ENCODE measurements at regions not wholly inside any gene's neighbourhood (a gene's known extent, or its start where the extent isn't known, plus 50 kb on each side); places are given as distances from the start of the nearest gene placed in this dataset.

DNA sequence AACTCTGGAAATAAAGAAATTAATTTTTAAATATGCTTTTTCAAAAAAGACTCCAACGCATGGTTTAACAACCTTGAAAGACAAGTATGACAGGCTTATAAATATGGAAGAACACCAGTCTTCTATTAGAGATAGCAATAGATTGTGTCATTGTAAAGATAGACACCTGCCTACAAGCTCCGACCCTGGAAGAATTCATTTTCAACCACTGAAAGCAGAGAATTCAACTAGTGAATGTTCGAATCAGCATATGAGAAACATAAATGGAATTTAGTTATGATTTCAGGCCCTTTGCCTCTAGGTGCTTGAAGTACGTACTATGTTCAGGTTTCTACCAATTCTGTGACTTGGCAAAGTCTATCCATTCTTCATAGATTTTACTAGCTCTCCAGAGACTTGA lies 244.5 kb downstream of the DPY19L2 start:
- H3K4me3 ChIP-seq: no peak overlapping the region
- no peak for DNase-seq
- no peaks in the 10 kb centered on the region for H3K36me3 ChIP-seq (ENCODE audit: low read depth)
- TF ChIP-seq, protein P1, sequence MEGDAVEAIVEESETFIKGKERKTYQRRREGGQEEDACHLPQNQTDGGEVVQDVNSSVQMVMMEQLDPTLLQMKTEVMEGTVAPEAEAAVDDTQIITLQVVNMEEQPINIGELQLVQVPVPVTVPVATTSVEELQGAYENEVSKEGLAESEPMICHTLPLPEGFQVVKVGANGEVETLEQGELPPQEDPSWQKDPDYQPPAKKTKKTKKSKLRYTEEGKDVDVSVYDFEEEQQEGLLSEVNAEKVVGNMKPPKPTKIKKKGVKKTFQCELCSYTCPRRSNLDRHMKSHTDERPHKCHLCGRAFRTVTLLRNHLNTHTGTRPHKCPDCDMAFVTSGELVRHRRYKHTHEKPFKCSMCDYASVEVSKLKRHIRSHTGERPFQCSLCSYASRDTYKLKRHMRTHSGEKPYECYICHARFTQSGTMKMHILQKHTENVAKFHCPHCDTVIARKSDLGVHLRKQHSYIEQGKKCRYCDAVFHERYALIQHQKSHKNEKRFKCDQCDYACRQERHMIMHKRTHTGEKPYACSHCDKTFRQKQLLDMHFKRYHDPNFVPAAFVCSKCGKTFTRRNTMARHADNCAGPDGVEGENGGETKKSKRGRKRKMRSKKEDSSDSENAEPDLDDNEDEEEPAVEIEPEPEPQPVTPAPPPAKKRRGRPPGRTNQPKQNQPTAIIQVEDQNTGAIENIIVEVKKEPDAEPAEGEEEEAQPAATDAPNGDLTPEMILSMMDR (IDR thresholded peaks at IDR 0.05): no peak
- no peaks in the 10 kb centered on the region for H3K9me3 ChIP-seq
- no peak for ATAC-seq
- no peaks in the 10 kb centered on the region for H3K4me1 ChIP-seq (ENCODE audit: low read depth)
- intact Hi-C loops (cut with DNase I, micrococcal nuclease): no loop called here

DNA sequence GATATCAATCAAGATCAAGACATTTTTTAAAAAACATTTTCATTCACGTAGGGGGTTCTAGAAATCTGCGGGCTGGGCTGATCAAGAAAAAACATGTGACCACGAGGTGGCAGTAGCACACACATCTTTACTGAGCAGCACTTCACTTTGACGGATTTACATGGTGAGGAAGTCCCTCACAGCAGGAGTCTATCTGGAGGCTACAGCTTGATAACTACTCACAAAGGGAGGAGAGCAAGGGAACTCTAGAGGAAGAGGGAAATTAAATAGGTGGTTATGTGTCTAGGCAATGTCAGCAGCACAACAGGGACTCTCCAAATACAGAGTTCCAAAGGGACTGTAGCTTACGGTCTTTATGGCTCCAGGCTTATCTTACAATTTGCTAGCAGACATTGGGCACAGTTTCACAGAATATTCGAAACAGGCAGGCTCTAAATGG lies 248.1 kb downstream of the DPY19L2 start:
- no peak overlapping the region for H3K4me3 ChIP-seq
- H3K9me3 ChIP-seq: peaks cover 3% of the 10 kb centered on the region
- H3K4me1 ChIP-seq (ENCODE audit: low read depth): no peaks in the 10 kb centered on the region
- H3K36me3 ChIP-seq (ENCODE audit: low read depth): no peaks in the 10 kb centered on the region
- TF ChIP-seq, protein P1 (IDR thresholded peaks at IDR 0.05): no peak
- intact Hi-C loops (cut with DNase I, micrococcal nuclease): no loop called here
- DNase-seq (peak in 1 of 3 donors; percentile 64), ATAC-seq (peak; percentile 60)

DNA sequence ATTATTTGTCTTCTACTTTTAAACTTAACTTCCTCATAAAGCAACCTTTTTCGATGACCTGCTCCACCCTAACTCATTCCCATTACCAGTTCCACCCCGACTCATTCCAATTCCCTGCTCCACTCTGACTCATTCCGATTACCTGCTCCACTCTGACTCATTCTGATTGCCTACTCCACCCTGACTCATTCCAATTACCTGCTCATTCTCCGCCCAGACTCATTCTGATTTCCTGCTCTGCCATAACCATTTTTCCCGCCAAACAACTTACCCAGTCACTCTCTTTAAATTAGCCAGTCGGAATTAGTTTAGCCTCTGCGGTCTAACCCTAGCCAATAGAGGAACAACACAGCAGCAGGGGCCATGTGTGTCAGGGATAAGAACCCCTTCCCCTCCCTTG lies 249.1 kb downstream of the DPY19L2 start:
- H3K9me3 ChIP-seq: peaks cover 8% of the 10 kb centered on the region
- no peaks in the 10 kb centered on the region for H3K4me1 ChIP-seq (ENCODE audit: low read depth)
- TF ChIP-seq, protein P1 (IDR thresholded peaks at IDR 0.05): no peak
- H3K36me3 ChIP-seq (ENCODE audit: low read depth): no peaks in the 10 kb centered on the region
- DNase-seq: peak in 1 of 3 donors; percentile 18
- intact Hi-C loops (cut with DNase I, micrococcal nuclease): no loop called here
- ATAC-seq: peak; percentile 85
- no peak overlapping the region for H3K4me3 ChIP-seq

DNA sequence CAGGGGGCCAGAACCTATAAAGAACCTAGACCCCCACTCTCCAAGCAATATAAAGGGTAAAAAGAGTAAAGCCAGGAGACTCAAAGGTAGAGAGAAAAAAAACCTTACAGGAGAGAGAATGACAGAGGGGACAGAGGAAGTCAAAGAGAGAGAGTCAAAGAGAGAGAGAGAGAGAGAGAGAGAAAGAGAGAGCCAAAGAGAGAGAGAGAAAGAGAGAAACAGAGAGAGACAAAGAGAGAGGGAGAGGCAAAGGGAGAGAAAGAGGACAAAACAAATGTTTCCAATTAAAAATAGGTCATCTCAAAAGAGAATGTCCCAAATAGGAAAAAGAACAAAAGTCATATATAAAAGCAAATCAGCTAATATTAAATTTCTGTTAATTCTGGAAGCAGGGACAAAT lies 251.5 kb downstream of the DPY19L2 start:
- DNase-seq (no peak), ATAC-seq (no peak)
- peaks cover 8% of the 10 kb centered on the region for H3K9me3 ChIP-seq
- H3K36me3 ChIP-seq (ENCODE audit: low read depth): no peaks in the 10 kb centered on the region
- intact Hi-C loops (cut with DNase I, micrococcal nuclease): no loop called here
- no peaks in the 10 kb centered on the region for H3K4me1 ChIP-seq (ENCODE audit: low read depth)
- no peak overlapping the region for H3K4me3 ChIP-seq
- TF ChIP-seq, protein P1 (IDR thresholded peaks at IDR 0.05): no peak

DNA sequence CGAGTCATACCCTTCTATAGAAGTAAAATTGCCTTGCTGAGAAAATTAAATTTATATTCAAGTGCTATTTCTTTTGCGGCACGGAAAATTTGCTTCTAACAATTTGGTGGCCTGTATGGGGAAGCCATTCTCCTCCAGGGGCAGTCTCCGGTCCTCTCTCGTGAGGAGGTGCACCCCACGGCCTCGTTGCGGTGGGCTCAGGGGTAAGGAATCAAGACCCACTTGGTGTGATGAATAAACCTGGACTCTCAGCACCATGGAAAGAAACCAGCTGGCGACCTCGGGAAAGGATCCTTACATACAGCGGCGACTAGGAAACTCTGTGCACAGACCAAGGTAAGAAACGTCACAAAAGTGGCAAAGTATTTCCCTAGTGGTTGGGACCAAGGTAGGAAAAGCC lies 252.9 kb downstream of the DPY19L2 start:
- no peak for DNase-seq
- intact Hi-C loops (cut with DNase I, micrococcal nuclease): no loop called here
- Histone ChIP-seq H3K36me3 (ENCODE audit: low read depth) (no peaks in the 10 kb centered on the region), H3K9me3 (peaks cover 8% of the 10 kb centered on the region), H3K4me3 (no peak overlapping the region), H3K4me1 (ENCODE audit: low read depth) (no peaks in the 10 kb centered on the region)
- TF ChIP-seq, protein P1 (IDR thresholded peaks at IDR 0.05): no peak
- no peak for ATAC-seq

DNA sequence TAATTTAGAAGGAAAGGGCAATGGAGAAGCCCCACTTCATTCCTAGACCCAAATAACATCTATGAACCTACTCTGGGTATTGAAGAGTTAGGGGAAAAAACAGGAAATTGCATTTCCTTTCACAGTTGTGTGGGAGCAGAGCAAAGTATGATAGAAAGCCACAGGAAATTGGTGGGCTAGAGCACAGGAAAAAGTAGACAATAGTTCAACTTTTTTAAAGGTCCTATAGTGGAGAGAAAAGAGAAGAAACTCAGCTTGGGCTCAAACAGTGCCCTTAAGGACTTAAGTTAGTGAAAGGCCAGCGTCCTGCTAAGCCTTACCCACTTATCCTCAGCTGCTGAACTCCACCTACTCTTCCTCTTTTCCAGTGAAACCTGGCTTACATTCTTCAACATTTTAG lies 258.1 kb downstream of the DPY19L2 start:
- peaks cover 10% of the 10 kb centered on the region for H3K9me3 ChIP-seq
- no peaks in the 10 kb centered on the region for H3K4me1 ChIP-seq (ENCODE audit: low read depth)
- no peak overlapping the region for H3K4me3 ChIP-seq
- TF ChIP-seq, protein P1 (IDR thresholded peaks at IDR 0.05): no peak
- DNase-seq: no peak
- intact Hi-C loops (cut with DNase I, micrococcal nuclease): no loop called here
- H3K36me3 ChIP-seq (ENCODE audit: low read depth): no peaks in the 10 kb centered on the region
- ATAC-seq: no peak

All from mucosa of descending colon (tissue), 3 donors.